ENCODE measurements at regions not wholly inside any gene's neighbourhood (a gene's known extent, or its start where the extent isn't known, plus 50 kb on each side); places are given as distances from the start of the nearest gene placed in this dataset.
"Not testable (repeated sequence)": the region's sequence is repeated elsewhere in the genome, so short reads cannot be mapped to it uniquely, and the experiment has no call there.

GRCh38 chr5:102154791-102155605 is 141.1 kb downstream of the SLCO4C1 start:
- DNase-seq (ENCODE audit: low read depth in 4 of 4, low spot score in 1 of 4), result not testable (repeated sequence)

- no peak for DNase-seq (ENCODE audit: low read depth in 4 of 4, low spot score in 1 of 4)
These were observed 141.8 kb downstream of the SLCO4C1 start for GRCh38 chr5:102154291-102154690.

GRCh38 chr5:102153003-102153759 is 142.9 kb downstream of the SLCO4C1 start:
- DNase-seq (ENCODE audit: low read depth in 4 of 4, low spot score in 1 of 4), result no peak

GRCh38 chr5:102139029-102139428 is 157.1 kb downstream of the SLCO4C1 start:
- DNase-seq (ENCODE audit: low read depth in 4 of 4, low spot score in 1 of 4), result no peak

GRCh38 chr5:102138243-102138653 is 157.8 kb downstream of the SLCO4C1 start:
- DNase-seq (ENCODE audit: low read depth in 4 of 4, low spot score in 1 of 4), result no peak

GRCh38 chr5:102130890-102131289 is 165.2 kb downstream of the SLCO4C1 start:
- DNase-seq (ENCODE audit: low read depth in 4 of 4, low spot score in 1 of 4), result no peak

- DNase-seq (ENCODE audit: low read depth in 4 of 4, low spot score in 1 of 4), result no peak
These were observed 165.7 kb downstream of the SLCO4C1 start for GRCh38 chr5:102130386-102130785.

GRCh38 chr5:102119252-102119651 is 176.8 kb downstream of the SLCO4C1 start:
- DNase-seq (ENCODE audit: low read depth in 4 of 4, low spot score in 1 of 4), result no peak

- no peak for DNase-seq (ENCODE audit: low read depth in 4 of 4, low spot score in 1 of 4)
These were observed 180.3 kb downstream of the SLCO4C1 start for GRCh38 chr5:102115736-102116135.

- DNase-seq (ENCODE audit: low read depth in 4 of 4, low spot score in 1 of 4), result no peak
These were observed 181.5 kb downstream of the SLCO4C1 start for GRCh38 chr5:102114525-102115069.

GRCh38 chr5:102107865-102108264 is 188.2 kb downstream of the SLCO4C1 start:
- no peak for DNase-seq (ENCODE audit: low read depth in 4 of 4, low spot score in 1 of 4)

- no peak for DNase-seq (ENCODE audit: low read depth in 4 of 4, low spot score in 1 of 4)
These were observed 189.5 kb downstream of the SLCO4C1 start for GRCh38 chr5:102106599-102106998.

- no peak for DNase-seq (ENCODE audit: low read depth in 4 of 4, low spot score in 1 of 4)
These were observed 196.2 kb downstream of the SLCO4C1 start for GRCh38 chr5:102099766-102100331.

GRCh38 chr5:102099083-102099482 is 197.0 kb downstream of the SLCO4C1 start:
- DNase-seq (ENCODE audit: low read depth in 4 of 4, low spot score in 1 of 4), result not testable (repeated sequence)

- DNase-seq (ENCODE audit: low read depth in 4 of 4, low spot score in 1 of 4), result not testable (repeated sequence)
These were observed 197.5 kb downstream of the SLCO4C1 start for GRCh38 chr5:102098606-102099005.

GRCh38 chr5:102090770-102091169 is 205.3 kb downstream of the SLCO4C1 start:
- no peak for DNase-seq (ENCODE audit: low read depth in 4 of 4, low spot score in 1 of 4)

- no peak for DNase-seq (ENCODE audit: low read depth in 4 of 4, low spot score in 1 of 4)
These were observed 206.2 kb downstream of the SLCO4C1 start for GRCh38 chr5:102089883-102090282.

GRCh38 chr5:102087906-102088305 is 208.2 kb downstream of the SLCO4C1 start:
- DNase-seq (ENCODE audit: low read depth in 4 of 4, low spot score in 1 of 4), result no peak

GRCh38 chr5:102080288-102080687 is 215.8 kb downstream of the SLCO4C1 start:
- DNase-seq (ENCODE audit: low read depth in 4 of 4, low spot score in 1 of 4), result no peak

GRCh38 chr5:102077920-102078319 is 218.2 kb downstream of the SLCO4C1 start:
- DNase-seq (ENCODE audit: low read depth in 4 of 4, low spot score in 1 of 4), result no peak

GRCh38 chr5:102069974-102070373 is 226.1 kb downstream of the SLCO4C1 start:
- no peak for DNase-seq (ENCODE audit: low read depth in 4 of 4, low spot score in 1 of 4)

GRCh38 chr5:102068870-102069269 is 227.2 kb downstream of the SLCO4C1 start:
- no peak for DNase-seq (ENCODE audit: low read depth in 4 of 4, low spot score in 1 of 4)
